NCI-H446 treated with DMSO at 0.1 percent for 48 hours (cell line): ENCODE measurements at regions not wholly inside any gene's neighbourhood (a gene's known extent, or its start where the extent isn't known, plus 50 kb on each side); places are given as distances from the start of the nearest gene placed in this dataset.
"Not testable (repeated sequence)": the region's sequence is repeated elsewhere in the genome, so short reads cannot be mapped to it uniquely, and the experiment has no call there.

Experiments used
- DNase-seq: peaks from one replicate; lab custom pipeline; 2025; lab: John Stamatoyannopoulos, UW

GRCh38 chr5:25991639-25992038, 1046.7 kb downstream of the CDH9 start:
- DNase-seq, result no peak

- DNase-seq, result no peak
These were observed 1047.6 kb downstream of the CDH9 start for GRCh38 chr5:25990771-25991170.

- no peak for DNase-seq
These were observed 1059.3 kb downstream of the CDH9 start for GRCh38 chr5:25979086-25979485.

GRCh38 chr5:25975885-25976284, 1062.5 kb downstream of the CDH9 start:
- no peak for DNase-seq

- DNase-seq, result no peak
These were observed 1063.9 kb downstream of the CDH9 start for GRCh38 chr5:25974451-25974850.

GRCh38 chr5:25970906-25971489, 1067.4 kb downstream of the CDH9 start:
- DNase-seq, result no peak

GRCh38 chr5:25969042-25969441, 1069.3 kb downstream of the CDH9 start:
- DNase-seq, result not testable (repeated sequence)

- DNase-seq, result no peak
These were observed 1074.4 kb downstream of the CDH9 start for GRCh38 chr5:25964009-25964372.

GRCh38 chr5:25963251-25964008, 1075.0 kb downstream of the CDH9 start:
- DNase-seq, result no peak

GRCh38 chr5:25955337-25955736, 1083.0 kb downstream of the CDH9 start:
- DNase-seq, result no peak

GRCh38 chr5:25950681-25951080, 1087.7 kb downstream of the CDH9 start:
- DNase-seq, result no peak

GRCh38 chr5:25948278-25948677, 1090.1 kb downstream of the CDH9 start:
- no peak for DNase-seq

- no peak for DNase-seq
These were observed 1093.6 kb downstream of the CDH9 start for GRCh38 chr5:25944786-25945185.

GRCh38 chr5:25909163-25909562, 1129.2 kb downstream of the CDH9 start:
- DNase-seq, result no peak

- no peak for DNase-seq
These were observed 1132.7 kb downstream of the CDH9 start for GRCh38 chr5:25905646-25906045.

- DNase-seq, result no peak
These were observed 1146.2 kb downstream of the CDH9 start for GRCh38 chr5:25892211-25892610.

- no peak for DNase-seq
These were observed 1146.7 kb downstream of the CDH9 start for GRCh38 chr5:25891691-25892090.

- DNase-seq, result no peak
These were observed 1156.9 kb downstream of the CDH9 start for GRCh38 chr5:25881318-25882036.

GRCh38 chr5:25863811-25864210, 1174.6 kb downstream of the CDH9 start:
- DNase-seq, result no peak

- no peak for DNase-seq
These were observed 1176.1 kb downstream of the CDH9 start for GRCh38 chr5:25862276-25862675.

GRCh38 chr5:25858019-25858418, 1180.4 kb downstream of the CDH9 start:
- DNase-seq, result no peak

- DNase-seq, result no peak
These were observed 1187.1 kb downstream of the CDH9 start for GRCh38 chr5:25851301-25851700.

- no peak for DNase-seq
These were observed 1187.8 kb downstream of the CDH9 start for GRCh38 chr5:25850581-25850980.
